ENCODE measurements at regions not wholly inside any gene's neighbourhood (a gene's known extent, or its start where the extent isn't known, plus 50 kb on each side); places are given as distances from the start of the nearest gene placed in this dataset.

DNA sequence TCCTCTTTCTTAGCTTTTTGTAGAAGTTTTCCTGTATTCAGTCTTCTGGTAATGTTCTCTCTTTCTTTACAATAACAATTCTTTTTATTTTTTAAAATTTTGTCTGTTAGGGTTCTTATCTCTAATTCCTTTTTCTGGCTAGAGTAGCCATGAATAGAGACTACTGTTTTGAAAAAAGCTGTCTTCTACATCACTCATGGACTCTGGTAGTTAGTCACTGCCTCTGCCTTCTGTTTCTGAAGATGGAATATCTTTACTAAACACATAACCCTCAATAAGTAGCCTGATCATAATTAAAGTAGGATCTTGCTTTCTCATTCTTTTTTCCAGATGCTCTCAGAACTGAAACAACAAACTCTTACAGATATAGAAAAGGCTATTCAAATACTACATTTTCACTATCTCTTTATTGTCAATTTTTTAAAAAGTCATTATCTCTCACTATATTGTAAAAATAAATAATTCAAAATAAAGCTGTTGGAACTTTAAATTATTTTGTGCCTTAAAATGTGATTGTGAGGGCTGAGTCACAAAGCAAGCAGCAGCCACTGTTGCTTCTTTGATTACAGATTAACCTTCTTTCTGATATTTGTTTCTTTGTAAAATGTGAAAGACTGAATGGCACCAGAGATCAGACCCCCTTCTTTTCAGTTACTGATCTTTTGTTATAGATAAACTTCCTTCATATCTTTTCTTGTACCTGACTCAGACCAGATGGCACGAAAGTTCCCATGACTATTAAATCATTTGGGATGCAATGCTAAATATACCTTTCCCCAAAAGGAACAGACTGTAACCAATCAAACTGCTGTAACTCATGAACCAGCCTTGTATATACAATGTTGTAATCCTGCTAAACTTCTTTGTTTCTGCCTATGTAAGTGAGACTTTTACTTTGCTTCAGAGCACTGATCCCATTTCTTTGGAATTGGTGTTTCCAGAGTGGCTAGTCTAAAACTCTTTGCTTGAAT is 1159.5 kb downstream of the IGSF11 start:
- no peak for DNase-seq

- DNase-seq, result no peak
These were observed 1158.8 kb downstream of the IGSF11 start for GRCh38 chr3:117875887-117876286.

DNA sequence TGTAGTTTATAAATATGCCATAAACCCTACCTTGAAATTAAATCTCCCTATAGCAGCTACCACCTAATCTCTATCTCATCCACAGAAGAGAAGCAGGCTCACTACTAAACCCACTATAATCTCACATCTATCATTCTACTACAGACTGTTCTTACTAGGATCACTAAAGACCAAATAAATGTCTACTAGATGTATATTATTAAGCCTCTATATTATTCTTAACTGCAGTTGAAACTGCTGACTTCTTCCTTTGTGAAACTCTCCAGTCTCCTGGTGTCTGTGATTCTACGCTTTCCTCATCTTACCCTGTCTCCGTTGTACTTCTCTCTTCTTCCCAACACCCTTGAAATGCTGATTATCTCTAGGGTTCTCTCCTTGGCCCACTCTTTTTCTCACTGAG is 1154.0 kb downstream of the IGSF11 start:
- no peak for DNase-seq

DNA sequence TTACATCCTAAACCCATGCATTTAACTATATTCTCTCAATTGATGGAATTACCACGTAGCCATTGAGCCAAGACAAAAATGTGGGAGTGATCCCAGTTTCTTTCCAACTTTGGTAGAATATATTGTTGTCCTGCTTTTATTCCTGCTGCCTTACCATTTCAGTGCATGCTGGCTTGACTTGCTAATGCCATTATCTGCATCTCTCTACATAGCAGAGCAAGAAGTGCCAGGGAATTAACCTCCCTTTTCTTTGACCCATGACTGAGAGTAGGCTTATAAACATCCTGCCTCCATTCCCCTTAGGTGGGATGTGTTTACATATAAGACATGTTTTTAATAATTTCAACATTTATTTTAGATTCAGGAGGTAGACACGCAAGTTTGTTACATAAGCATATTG is 1153.4 kb downstream of the IGSF11 start:
- no peak for DNase-seq

DNA sequence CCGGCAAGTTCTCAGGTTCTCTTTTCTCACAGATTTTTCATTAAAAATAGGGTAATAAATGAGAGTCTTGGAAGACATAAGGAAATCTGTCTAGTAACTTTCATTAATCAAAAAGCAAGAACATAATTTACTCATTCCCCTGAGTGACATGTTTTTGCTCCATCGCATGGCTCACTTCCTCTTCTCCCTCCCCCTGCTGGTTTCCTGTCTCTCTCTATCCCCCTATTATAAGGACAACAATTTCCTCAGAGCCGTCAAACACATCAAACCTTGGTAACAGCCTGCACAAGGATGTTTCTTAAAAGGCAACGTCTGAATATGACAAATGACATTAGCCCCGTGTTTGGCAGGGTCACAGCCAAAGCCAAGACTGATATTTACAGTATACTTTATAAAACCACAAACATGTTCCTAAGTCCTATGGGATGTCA is 1149.6 kb downstream of the IGSF11 start:
- DNase-seq, result no peak

DNA sequence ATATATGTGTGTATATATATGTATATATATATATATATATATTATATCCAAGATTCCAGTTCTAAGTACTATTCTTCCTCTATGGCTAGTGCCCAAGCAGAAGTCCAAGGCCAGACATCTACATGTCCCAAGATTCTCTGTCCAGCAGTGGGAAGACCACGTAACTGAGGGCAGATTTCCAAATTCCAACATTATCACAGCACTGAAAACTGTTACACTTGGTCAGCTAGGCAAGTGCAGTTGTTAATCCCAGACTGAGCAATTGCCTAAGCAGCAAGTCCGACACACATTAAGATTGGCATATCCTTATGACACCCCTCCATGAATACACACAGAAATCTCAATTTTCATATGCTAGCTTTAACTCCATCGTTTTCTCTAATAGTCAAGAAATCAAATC is 1148.5 kb downstream of the IGSF11 start:
- no peak for DNase-seq

- no peak for DNase-seq
These were observed 1147.6 kb downstream of the IGSF11 start for GRCh38 chr3:117887031-117887430.

- no peak for DNase-seq
These were observed 1146.7 kb downstream of the IGSF11 start for GRCh38 chr3:117887901-117888300.

- no peak for DNase-seq
These were observed 1142.2 kb downstream of the IGSF11 start for GRCh38 chr3:117892431-117892841.

- no peak for DNase-seq
These were observed 1141.6 kb downstream of the IGSF11 start for GRCh38 chr3:117893001-117893400.

- no peak for DNase-seq
These were observed 1141.0 kb downstream of the IGSF11 start for GRCh38 chr3:117893638-117894037.

GRCh38 chr3:117898722-117899522 is 1135.7 kb downstream of the IGSF11 start:
- DNase-seq, result no peak

GRCh38 chr3:117903226-117903625 is 1131.4 kb downstream of the IGSF11 start:
- DNase-seq, result no peak

- no peak for DNase-seq
These were observed 1123.7 kb downstream of the IGSF11 start for GRCh38 chr3:117910820-117911521.

- DNase-seq, result no peak
These were observed 1122.3 kb downstream of the IGSF11 start for GRCh38 chr3:117912352-117912751.

DNA sequence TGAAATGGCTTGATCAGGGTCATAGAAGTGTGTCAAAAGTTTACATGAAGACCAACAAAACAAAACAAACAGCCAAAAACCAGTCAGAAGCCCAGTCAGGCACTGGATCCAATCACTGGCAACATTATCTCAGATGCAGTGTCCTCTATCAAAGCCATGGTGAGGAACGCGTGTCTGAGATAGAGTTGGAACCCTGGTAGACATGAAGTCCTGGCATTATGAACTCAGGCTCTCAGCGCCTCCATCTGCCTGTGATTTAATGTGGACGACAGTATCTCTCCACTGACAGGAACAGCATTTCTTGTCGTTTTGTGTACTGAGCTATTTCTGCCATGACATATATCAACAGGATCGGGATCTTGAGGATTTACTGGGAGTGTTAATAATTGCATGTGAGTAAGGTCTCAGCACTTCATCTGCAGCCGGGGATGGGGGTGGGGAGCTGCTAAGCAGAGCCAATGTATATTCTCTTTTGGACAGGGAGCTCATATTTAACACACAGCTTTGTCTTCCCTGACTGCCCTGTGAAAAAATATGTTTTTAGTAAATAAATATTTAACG is 1120.0 kb downstream of the IGSF11 start:
- no peak for DNase-seq

DNA sequence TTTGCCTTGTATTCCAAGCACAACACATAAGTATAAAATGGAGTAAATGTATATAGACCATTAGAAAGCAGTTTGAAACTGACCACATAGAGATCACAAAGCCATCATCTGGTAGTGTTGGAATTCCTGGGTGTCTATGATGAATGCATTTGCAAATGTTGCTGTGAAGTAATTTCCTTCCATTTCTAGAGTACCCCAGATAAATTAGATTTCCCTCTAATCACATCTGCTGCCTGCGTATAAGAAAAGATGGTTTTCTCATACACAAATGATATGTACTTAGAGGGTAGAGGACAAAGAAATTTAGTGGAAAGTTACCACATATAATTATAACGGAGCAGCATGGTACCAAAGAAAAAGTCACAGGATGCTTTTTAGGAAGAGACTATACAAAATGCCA is 1117.8 kb downstream of the IGSF11 start:
- DNase-seq, result no peak

GRCh38 chr3:117919621-117920020 is 1115.0 kb downstream of the IGSF11 start:
- DNase-seq, result no peak

DNA sequence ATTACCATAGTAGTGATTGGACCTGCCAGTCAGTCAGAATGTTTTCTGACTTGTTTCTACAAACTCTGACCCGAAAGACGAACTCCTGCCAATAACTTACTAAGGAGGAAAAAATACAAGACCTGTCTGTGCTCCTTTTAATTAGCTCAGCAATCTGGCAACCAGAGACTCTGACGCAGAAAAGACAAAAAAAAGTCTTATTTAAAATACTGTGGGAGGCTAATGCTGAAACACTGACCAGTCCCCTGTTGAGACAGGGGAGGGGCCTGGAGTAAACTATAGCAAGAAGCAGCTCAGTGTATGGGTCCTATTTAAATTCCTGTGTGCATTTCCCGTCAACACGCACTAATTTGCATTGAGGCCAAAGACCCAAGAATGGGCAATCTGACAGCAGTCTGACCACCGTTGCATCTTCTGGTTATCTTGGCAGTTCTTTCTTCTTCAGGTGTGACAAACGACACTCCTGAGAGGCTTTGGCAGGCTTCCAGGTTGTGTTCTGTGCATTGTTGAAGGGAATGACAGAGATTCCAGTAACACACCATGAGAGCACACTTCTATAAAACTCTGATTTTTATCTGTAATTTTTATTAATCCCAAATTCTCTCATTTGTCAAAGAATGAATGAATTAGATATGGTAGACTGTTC is 1114.3 kb downstream of the IGSF11 start:
- no peak for DNase-seq

DNA sequence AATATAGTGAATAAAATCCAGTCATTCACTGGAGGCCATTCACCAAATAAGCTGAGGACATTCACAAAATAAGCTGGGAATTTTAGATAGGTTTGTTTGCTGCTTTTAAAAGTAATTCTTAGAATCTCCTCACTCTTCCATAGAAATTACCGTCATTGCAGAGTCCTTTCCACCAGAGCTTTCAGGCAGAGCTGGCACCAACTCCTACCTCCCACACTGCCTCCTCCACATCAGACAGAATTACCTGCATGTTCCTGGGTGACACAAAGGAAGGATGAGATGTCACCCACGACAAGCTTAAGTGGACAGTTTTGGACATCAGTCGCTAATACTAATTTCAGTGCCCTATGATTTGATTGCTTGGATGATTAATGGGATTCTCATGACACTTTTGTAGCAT is 1113.2 kb downstream of the IGSF11 start:
- DNase-seq, result no peak

GRCh38 chr3:117922039-117922438 is 1112.6 kb downstream of the IGSF11 start:
- DNase-seq, result no peak

- no peak for DNase-seq
These were observed 1107.8 kb downstream of the IGSF11 start for GRCh38 chr3:117926819-117927218.

Measured in effector CD4-positive, alpha-beta T cell (primary cell).